GM21825 (cell line): ENCODE measurements at regions not wholly inside any gene's neighbourhood (a gene's known extent, or its start where the extent isn't known, plus 50 kb on each side); places are given as distances from the start of the nearest gene placed in this dataset.
"Not testable (repeated sequence)": the region's sequence is repeated elsewhere in the genome, so short reads cannot be mapped to it uniquely, and the experiment has no call there.

ENCODE experiments used
- ATAC-seq: cut with Tn5 transposase; IDR thresholded peaks from one replicate; pipeline ENCODE4 v1.9.1; 2021; ENCODE audit warnings: mild to moderate bottlenecking, moderate library complexity; ENCODE audit not compliant: unreplicated experiment

DNA sequence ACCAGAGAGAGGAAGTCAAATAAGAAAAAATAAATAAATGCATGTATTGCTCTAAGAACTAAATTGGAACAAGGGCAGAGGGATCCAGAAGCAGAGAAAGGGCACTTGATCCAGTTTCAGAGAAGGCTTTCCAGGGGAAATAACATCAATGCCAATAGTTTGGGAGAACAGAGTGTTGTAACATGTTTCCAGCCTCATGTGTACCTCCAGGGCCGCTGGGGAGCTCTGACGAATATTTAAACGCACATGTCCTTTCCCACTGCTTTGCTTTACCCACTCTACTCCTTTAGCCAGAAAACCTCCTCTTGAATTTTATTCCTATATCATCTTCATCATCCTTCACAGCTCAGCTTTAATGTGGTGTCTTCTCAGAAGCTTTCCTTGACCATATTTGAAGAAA is 233.7 kb downstream of the ENC1 start:
- ATAC-seq = no peak

DNA sequence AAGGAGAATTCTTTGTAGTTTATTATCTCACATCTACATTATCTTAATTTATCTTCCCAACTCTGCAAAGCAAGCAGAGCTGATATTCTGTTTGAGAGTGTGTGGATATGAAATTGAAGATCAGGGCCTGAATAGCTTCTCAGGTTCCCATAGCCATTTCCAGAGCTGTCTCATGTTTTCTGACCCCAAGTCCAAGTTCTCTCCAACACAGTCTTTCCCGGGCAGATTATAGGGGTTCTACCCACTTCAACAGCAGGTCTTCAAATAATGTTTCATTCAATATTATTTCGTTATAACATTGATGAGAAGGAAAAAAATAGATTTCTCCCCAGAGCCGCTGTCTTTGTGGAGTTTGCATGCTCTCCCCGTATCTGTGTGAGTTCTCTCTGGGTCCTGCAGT is 234.9 kb downstream of the ENC1 start:
- ATAC-seq = no peak

DNA sequence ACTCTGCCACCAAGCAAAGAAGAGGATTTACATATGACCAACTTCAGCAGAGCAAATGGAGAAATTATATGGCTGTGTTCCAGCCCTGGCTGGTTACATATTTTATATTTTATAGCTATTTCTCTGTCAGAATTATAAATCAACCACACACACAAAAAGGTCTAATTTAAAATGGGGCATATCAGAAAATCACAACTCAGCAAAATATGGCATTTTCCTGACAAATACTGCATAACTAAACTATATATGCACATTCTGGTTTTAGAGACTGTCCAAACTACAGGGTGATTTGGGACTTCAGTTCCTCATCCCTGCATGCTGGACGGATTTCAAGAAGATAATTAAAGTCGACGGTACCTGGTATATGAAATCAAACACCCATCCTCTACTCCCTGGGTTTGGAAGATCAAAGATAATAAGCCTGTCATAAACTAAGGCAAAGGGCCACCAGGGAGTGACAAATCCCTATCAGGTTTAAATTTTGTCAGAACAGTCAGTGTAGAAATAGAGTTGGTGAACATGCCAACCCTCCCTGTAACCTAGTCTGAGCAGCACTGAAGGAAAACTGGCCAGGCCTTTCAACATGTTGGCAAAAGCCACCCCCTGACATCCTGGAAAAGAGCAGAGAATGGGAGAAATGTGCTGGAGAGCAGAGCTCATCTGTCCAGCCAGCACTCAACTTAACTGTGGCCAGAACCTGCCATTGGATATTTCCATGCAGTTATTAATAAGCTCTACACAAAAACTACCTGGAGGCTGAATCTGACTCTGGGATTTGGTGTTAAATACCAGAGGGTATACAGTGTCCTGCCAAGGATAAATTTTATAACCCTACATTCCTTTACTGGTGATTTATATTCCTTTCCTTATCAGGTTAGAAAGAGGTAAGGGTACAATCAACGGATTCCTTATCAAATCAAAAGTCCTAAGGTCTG is 235.7 kb downstream of the ENC1 start:
- no peak for ATAC-seq

DNA sequence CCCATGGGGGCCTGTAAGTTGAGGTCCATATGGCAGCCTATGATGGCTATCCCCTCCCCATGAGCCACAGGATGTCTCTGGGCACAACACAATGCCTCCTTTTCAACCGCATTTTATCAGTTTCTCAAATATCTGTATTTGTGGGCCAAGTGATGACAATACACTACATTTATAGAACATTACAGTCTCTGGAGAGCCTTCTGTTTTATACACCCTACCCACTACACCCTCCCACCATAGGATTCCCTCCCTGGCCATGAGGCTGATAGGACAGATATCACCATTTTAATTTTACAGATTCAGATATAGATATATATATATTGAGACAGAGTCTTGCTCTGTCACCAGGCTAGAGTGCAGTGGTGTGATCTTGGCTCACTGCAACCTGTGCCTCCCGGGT is 236.8 kb downstream of the ENC1 start:
- ATAC-seq = no peak

DNA sequence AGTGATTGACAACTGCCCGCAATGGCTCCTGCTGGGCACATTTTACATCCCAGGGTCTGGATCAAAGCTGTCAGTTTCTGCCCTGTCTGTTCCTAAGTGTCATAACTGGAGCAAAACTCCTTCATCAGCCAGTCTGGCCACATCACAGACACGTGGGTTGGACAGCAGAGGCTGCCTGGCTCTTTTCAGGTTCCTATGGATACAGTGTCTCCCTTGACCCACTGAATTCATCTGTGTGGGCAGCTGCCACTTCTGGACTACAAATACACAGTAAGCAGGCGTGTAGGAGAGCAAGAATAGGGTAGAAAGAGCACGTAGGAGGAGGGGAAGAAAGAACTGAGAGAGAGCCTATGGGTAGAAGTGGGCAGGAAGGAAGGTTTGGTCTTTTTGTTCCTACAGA is 238.0 kb downstream of the ENC1 start:
- ATAC-seq = no peak

DNA sequence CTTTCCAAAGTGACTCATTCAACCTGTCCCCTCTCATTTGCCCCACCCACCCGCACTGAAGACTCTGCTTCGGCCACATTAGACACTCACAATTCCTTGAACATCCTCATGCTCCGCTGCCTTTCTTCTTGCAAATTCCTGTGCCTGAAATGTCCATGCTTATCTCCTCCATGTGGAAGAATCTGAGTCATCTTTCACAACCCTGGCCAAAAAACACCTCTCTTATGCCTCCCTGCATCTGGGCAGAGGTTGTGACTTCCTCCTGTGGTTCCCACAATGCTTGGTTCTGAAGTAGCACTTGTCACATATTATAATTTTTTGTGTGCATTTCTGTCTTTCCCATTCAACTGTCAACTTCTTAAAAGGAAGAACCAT is 238.6 kb downstream of the ENC1 start:
- ATAC-seq = no peak

DNA sequence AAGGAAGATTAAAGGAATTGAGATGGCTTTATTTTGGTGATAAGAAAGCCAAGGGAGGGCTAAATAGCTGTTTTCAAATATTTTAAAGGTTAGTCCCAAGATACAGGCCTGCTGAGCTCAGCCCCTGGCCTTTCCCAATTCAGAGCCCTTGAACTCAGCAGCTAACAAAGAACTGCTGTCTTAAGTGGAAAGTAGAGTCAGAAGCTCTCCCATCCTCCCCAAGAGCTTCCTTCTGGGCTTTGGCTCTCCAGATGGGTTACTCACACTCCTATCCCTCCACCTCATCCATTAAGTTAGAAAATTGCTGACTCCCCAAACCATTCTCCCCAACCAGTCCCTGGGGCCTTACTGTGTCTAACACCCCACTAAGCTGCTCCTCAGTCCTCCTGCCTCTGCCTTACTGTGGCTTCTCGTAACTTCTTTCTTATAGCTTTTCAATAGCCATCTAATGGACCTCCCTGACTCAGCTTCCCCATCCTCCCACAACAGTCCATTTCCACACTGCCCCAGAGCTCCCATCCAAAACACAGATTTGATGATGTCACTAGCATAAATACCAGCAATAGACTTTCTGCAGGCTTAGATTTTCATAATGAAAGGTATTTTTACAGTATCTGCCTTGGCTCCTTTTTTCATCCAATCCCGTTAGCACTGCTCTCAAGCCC is 239.1 kb downstream of the ENC1 start:
- no peak for ATAC-seq

DNA sequence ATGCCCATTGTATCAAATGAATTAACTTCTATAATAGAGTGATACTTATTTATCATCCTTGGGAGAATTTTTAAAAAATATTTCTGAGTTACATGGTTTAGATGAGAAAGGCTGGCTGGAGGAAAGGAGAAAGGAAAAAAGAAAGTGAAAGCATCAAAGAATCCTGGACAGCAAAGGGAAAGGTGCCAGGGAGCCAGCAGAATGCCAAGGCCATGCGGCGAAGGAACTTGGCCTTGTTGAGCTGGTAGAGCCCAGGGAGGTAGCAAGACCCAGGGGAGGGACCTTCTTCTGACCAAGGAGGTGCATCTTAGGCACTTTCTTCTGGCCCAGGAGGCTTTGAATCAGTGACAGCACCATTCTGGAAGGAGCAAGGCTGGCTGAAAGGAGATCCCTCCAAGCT is 240.5 kb downstream of the ENC1 start:
- no peak for ATAC-seq

DNA sequence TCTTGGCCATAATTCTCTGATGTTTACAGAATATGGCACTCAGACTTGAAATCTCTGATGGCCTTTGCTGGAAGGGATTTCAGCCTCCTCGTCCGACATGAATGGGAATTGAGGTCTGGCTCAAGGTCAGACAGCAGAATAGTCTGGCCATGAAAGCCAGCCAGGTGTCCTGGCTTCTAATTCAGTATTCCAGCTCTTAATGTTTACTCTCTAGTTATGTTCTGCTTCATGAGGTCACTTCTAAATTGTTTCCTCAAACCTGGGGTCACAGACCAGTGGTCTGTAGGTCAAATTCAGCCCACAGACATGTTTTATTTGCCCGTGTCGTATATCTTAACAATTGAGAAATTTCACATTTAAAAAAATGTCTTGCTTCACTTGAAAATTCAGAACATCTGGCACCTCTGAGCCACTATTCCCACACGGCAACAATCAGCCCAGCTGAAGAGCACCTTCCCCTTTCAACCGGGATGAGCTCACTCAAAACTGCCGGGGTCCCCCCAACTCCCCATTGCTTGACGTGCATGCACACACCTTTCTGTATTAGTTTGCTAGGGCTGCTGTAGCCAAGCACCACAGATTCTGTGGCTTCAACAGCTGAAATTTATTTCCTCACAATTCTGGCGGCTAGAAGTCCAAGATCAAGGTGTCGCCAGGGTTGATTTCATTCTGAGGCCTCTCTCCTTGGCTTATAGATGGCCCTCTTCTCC is 243.5 kb downstream of the ENC1 start:
- ATAC-seq = no peak

DNA sequence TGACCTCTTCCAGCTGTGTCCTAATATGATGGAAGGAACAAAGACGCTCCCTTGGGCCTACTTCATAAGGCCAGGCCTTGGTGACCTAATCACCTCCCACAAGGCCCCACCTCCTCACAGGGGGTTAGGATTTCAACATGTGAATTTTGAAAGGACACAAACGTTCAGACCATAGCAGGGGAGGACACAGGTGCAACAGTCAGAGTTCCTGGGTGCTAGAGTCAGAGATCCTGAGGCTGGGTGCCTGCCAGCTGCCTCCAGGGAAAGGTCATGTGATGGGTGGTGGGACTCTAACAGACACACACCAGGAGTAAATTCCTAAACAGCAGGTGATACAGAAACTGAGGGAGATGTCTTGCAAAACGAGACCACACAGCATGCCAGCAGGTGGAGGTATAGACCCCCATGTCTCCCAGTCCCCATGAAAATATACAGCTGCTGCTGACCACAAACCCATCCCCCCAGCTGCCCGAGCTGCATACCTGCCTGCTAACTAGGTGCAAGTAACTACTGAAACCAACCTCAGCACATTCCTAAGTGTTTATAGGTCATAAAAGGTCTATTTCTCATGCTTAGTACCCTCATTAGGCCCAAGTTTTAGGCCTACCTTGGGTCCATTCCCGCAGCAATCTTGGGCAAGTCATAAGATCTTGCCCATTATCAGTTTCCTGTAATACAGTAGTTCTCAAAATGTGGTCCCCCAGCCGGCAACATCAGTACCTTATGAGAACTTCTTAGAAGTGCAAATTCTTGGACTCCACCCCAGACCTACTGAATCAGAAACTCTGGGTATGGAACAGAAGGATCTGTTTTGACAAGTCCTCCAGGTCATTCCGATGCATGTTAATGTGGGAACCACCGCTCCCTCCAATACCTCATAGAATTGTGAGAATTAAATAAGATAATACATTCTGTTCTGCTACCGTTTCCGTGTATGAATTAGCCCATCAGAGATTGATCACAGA is 245.3 kb downstream of the ENC1 start:
- ATAC-seq = no peak

DNA sequence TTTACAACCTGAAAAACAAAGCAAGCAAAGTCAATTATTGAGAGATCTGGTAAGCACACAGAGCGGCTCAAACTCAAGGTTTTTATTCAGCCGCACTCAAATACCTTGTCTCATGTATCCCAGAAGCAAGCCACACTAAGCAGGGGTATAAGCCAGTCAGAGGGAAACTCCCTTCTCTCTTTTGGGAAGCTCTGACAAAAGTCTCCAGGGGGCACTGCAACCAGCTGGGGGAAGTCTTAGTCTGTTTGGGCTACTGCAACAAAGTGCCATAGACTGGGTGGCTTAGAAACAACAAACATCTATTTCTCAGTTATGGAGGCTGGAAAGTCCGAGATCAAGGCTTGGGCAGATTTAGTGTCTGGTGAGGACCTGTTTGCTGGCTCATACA is 246.0 kb downstream of the ENC1 start:
- ATAC-seq = no peak

DNA sequence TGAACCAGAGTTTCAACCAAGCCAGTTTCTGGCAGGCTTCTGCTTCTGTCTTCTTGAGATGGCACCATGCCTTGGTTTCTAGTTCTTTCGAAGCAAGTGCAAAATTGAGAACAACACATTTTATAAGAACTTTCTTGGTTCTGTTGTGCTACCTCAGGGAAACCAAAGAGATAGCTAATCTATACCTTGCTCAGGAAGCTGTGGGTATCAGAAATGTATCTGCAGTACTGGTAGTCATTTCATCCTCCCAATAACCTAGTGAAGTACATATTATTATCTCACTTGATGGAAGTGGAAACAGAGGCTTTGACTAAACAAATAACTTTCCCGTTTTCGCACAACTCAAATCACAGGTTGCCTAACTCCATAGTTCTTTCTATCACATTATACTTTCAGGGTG is 246.6 kb downstream of the ENC1 start:
- ATAC-seq = no peak

DNA sequence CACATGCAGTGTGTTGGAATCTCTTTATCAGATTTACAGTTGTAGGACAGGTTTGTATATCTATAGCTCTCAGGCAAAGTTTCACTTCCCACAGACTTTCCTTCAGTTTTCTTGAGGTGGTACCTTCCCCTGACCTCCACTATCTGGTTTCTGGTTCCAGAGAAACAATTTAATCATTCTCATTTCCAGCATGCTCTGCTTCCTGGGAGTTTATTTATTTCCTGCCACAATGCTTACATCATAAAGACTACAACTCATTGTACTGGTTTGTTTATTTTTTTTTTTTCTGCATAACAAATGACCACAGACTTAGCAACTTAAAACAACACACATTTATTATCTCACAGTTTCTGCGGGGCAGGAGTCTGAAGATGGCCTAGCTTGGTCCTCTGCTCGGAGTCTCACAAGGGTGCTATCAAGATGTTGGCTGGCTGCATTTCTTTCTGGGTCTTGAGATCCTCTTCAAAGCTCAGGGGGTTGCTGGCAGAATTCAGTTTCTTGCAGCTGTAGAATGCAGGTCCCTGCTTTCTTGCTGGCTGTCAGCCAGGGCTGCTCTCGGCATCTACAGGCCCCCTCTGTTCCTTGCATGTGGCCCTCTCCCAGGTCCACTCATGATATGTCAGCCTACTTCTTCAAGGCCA is 247.7 kb downstream of the ENC1 start:
- ATAC-seq = no peak

DNA sequence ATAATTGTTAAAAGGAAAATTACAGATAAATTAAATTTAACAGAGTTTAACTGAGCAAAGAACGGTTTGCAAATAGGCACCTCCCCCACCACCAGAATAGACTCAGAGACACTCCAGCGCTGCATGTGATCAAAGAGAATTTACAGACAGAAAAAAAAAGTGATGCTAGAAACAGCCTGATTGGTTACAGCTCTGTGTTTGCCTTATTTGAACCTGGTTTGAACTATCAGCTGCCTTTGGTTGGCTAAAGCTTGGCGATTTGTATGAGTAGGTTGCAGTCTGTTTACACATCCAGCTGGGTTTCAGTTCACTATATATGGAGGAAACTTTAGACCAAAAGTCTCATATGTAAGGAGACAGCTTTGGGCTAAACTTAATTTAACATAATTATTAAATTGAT is 249.1 kb downstream of the ENC1 start:
- ATAC-seq = no peak

DNA sequence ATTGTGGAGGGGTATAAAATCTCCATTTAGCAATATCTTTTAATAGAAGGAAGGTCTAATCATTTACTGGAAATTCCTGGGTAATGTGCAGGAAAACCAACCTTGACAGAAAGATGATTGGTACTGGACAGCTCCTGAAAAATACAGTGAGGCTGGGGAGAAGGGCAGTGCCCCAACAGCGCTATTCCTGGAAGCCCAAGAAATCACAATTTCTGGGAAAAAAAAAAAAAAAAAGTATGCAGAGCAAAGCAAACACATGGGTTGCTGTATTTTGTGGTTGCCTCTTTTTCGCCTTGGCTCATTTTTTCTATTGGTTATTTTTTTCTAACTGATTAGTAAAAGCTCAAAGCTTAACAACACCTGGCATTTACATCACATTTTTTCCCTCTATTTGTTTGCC is 249.7 kb downstream of the ENC1 start:
- no peak for ATAC-seq

DNA sequence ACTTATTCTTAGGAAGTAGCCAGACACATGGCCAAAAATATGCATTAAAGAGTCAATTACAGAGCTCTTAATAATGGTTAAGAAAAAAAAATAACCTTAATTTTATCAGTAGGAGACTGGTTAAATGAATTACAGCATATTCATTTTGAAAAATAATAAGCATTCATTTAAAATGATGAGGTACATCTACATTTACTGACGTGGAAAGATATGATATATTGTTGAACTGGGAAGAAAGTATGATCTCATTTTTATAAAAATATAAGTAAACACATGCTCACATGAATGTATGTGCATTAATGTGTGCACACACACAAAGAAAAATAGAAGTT is 250.3 kb downstream of the ENC1 start:
- ATAC-seq = no peak

DNA sequence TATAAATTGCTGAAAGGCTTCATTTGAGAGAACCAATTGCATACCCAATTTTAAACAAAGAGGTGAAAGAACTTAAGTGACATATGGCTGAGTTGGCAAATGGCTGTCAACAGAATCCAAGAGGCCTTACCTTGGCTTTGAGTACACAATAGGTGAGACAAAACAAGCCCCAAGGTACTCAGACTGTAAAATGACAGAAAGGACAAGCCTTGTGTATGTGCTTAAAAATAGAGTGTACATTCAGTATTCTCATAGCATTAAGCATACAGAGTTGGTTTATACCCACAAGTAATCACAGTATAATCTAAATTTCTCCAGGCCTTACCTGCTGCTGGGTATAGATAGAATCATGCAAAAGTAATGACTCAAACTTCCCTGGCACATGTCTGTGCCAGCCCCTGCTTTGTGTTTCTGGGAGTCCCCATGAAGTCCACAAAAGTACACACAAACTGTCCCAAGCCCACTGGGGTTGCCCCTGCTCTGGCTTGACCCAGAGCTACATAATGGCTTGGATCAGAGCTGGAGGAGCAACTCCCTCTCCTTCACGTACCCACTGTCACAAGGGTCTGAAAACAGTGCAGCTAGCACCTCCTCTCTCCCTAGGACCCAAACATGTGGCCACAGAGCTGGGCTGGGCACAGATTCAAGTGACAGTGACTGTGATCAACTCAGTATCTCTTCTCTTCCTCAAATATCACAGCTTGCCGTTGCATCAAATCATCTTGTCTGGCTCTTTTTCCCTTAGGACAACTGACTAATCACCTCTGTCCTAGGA is 250.8 kb downstream of the ENC1 start:
- no peak for ATAC-seq

DNA sequence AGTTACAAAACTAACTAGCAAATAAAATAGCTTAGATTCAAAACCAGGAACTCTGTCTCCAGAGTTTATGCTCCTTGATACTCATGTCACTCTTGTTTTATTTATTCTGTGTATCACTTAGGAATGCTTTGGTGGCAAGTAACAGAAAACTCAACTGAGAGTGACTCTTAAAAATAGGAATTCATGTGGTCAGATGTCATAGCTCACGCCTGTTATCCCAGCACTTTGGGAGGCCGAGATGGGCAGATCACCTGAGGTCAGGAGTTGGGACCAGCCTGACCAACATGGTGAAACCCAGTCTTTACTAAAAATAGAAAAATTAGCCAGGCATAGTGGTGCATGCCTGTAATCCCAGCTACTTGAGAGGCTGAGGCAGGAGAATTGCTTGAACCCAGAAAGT is 252.1 kb downstream of the ENC1 start:
- not testable (repeated sequence) for ATAC-seq

DNA sequence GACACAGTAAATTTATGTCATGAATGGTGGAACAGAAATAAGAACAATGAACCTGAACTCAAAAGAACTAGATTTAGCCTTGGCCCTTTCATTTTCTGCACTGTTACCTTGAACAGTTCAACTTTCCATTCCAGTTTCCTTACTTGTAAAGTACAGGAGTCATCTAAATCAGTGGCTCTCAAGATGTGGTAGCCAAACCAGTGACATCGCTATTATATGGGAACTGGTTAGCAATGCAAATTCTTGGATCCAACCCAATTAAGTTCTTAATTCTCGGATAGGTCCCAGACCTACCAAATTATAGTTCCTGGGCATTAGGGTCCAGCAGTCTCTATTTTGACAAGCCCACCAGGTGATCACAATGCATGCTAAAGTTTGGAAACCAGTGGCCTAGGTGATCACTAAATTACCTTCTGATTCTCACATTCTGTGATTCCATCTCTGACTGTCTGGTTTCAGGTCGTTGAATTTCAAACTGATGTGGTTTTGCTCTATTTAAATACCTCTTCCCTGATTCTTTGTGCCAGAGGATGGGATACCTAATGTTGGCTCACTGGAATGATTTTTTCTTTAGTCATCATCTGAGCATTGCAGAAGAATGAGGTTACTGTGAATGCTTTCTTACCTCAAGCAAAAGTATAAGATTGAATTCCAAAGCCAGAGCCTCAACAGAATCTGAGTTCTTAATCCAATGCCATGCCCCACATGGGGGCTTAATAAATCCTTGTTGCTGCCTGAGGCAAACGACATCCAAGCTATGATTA is 253.8 kb downstream of the ENC1 start:
- ATAC-seq = no peak
